Stimulated activated CD4-positive, alpha-beta T cell treated with anti-CD3 and anti-CD28 coated beads, TNF-alpha, amount 100 ng/mL, for 4 hours (primary cell): ENCODE measurements at regions not wholly inside any gene's neighbourhood (a gene's known extent, or its start where the extent isn't known, plus 50 kb on each side); places are given as distances from the start of the nearest gene placed in this dataset.

Source experiments
- DNase-seq, 3 experiments: peaks; one replicate each; pipeline ENCODE4 v3.0.0-alpha.2; 2020; ENCODE audit warnings: low read depth in 3 of 3

- no peak for DNase-seq
Measured at GRCh38 chr3:40992023-40992422, 207.3 kb upstream of the CTNNB1 start.

- no peak for DNase-seq
Measured at GRCh38 chr3:40994611-40995010, 204.7 kb upstream of the CTNNB1 start.

- no peak for DNase-seq
Measured at GRCh38 chr3:40995271-40995670, 204.0 kb upstream of the CTNNB1 start.

- DNase-seq = no peak
Measured at GRCh38 chr3:40996382-40996781, 202.9 kb upstream of the CTNNB1 start.

- no peak for DNase-seq
Measured at GRCh38 chr3:40996827-40997710, 202.2 kb upstream of the CTNNB1 start.

GRCh38 chr3:40997711-40998519 lies 201.4 kb upstream of the CTNNB1 start:
- no peak for DNase-seq

- no peak for DNase-seq
Measured at GRCh38 chr3:40999682-41000081, 199.6 kb upstream of the CTNNB1 start.

- DNase-seq = no peak
Measured at GRCh38 chr3:41000471-41000870, 198.8 kb upstream of the CTNNB1 start.

GRCh38 chr3:41001556-41001955 lies 197.7 kb upstream of the CTNNB1 start:
- no peak for DNase-seq

GRCh38 chr3:41002104-41002503 lies 197.2 kb upstream of the CTNNB1 start:
- no peak for DNase-seq

GRCh38 chr3:41007399-41007798 lies 191.9 kb upstream of the CTNNB1 start:
- no peak for DNase-seq

GRCh38 chr3:41011854-41012253 lies 187.5 kb upstream of the CTNNB1 start:
- DNase-seq = no peak

GRCh38 chr3:41018855-41019254 lies 180.4 kb upstream of the CTNNB1 start:
- DNase-seq = no peak

GRCh38 chr3:41024031-41024836 lies 175.1 kb upstream of the CTNNB1 start:
- DNase-seq = no peak

GRCh38 chr3:41026394-41027177 lies 172.7 kb upstream of the CTNNB1 start:
- no peak for DNase-seq

- DNase-seq = no peak
Measured at GRCh38 chr3:41029356-41029755, 169.9 kb upstream of the CTNNB1 start.

- DNase-seq = no peak
Measured at GRCh38 chr3:41030220-41030619, 169.1 kb upstream of the CTNNB1 start.

- no peak for DNase-seq
Measured at GRCh38 chr3:41031401-41031800, 167.9 kb upstream of the CTNNB1 start.

GRCh38 chr3:41033956-41034519 lies 165.3 kb upstream of the CTNNB1 start:
- DNase-seq = no peak

- DNase-seq = no peak
Measured at GRCh38 chr3:41035456-41036022, 163.8 kb upstream of the CTNNB1 start.
